ENCODE measurements at regions not wholly inside any gene's neighbourhood (a gene's known extent, or its start where the extent isn't known, plus 50 kb on each side); places are given as distances from the start of the nearest gene placed in this dataset.
"Not testable (repeated sequence)": the region's sequence is repeated elsewhere in the genome, so short reads cannot be mapped to it uniquely, and the experiment has no call there.

DNA sequence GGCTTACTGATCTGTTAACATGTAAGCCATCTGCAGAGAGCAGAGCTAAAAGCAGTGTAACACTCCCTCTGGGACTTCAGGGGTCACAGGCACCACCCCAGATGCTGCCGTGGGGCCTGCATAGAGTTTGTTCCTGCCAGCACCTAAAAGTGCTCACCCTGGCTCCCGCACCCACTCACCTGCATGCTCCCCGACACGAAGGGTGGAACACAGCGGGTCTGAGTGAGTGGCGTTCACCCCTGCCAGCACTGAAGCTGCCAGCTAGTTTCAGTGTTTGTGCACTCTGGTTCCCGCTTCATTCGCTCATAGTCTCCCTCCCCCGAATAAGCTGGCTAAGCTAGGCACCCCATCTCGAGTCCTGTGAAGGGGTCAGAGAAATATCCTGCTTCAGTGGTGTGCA is 1681.0 kb downstream of the NCAM2 start:
- ATAC-seq: no peak
- DNase-seq (ENCODE audit: low spot score): no peak

DNA sequence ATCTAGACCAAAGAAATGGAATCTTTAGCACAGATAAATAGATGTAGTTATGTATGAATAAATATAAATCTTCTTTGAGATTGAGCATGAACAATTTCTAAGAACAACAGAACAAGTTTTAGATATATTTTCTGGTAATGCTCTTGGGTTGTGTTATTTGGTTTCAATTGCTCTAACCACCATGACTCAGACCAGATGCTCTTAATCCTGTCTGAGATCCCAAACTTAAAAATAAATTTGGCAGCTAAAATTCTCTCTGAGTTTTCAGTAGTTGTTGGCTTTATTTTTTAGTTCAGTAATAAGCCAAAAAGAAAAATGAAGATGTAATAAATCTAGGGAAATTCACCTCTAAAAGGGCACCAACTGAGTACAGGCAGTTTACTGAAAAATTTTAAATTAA is 1693.4 kb downstream of the NCAM2 start:
- DNase-seq (ENCODE audit: low spot score): no peak
- no peak for ATAC-seq

DNA sequence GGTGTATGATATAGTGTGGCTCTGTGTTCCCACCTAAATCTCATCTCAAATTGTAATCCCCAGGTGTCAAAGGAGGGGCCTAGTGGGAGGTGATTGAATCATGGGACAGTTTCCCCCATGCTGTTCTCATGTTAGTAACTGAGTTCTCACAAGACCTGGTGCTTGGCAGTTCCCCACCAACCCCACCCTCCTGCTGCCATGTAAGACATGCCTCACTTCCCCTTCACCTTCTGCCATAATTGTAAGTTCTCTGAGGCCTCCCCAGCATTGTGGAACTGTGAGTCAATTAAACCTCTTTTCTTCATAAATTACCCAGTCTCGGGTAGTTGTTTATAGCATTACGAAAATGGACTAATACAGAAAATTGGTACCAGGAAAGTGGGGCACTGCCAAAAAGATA is 1705.3 kb downstream of the NCAM2 start:
- ATAC-seq (no peak), DNase-seq (ENCODE audit: low spot score) (no peak)

DNA sequence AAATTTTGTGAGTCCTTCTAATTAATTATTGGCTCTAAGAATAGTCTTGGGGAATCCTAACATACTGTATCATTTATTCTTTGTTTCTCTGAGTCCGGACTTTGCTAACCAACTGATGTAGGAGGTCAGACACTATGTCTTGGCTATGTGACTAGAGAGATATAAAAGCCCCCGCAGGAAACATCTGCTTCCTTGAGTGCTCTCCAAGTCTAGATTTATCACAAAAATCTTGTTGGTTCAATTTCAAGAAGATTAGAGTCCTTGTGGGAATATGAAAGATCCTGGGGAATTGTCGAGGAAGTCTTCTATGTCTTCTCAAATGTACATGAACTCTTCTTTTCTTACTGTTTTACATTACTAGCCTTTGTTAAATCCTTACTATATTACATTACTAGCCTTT is 1712.5 kb downstream of the NCAM2 start:
- DNase-seq (ENCODE audit: low spot score) (no peak), ATAC-seq (peak; percentile 48)

DNA sequence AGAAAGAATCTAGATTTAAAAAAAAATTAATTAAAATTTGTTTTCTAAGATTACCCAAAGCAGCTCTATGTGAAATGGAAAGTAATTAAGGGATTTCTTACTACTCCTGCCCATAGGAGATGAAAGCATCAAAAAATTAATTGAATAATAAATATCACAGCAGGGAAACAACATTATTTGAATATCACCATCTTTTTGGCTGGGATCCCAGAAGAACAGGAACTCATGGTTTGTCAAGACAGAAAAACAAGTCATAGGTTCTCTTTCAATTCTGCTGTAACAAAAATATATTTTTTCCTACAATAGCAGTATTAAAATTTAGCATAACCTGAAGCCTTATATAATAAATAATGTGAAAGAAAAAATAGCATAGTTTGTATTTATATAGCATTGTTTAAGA is 1713.4 kb downstream of the NCAM2 start:
- ATAC-seq: no peak

DNA sequence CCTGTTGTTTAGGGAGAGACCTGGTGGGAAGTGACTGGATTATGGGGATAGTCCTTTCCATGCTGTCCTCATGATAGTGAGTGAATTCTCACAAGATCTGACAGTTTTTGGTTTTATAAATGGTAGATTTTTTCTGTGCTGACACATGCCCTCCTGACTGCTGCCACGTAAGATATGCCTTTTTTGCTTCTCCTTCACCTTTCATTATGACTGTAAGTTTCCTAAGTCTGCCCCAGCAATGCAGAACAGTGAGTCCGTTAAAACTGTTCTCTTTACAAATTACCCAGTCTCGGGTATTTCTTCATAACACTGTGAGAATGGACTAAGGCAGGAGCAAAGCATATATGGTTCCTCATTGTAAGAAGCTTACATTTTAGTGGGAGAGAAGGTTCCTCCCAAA is 1727.2 kb downstream of the NCAM2 start:
- no peak for DNase-seq (ENCODE audit: low spot score)
- ATAC-seq: no peak

More for the DNA sequence above, 1713.4 kb downstream of the NCAM2 start:
- no peak for DNase-seq (ENCODE audit: low spot score)

DNA sequence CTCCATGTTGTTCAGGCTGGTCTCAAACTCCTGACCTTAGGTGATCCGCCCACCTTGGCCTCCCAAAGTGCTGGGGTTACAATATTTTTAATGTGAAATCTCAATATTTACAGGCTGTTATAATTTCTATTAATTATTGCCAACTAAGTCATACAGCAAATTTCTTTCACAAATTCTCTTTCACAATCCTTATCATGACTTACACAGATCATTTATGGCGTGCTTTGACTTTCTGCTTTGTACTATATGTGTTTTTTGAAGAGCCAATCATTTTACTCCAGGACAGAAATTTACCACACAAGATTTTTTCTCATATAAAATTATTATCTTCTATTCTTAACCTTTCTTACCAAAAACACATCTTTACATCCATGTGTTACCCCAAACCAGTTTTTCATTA is 1729.9 kb downstream of the NCAM2 start:
- no peak for ATAC-seq
- no peak for DNase-seq (ENCODE audit: low spot score)

DNA sequence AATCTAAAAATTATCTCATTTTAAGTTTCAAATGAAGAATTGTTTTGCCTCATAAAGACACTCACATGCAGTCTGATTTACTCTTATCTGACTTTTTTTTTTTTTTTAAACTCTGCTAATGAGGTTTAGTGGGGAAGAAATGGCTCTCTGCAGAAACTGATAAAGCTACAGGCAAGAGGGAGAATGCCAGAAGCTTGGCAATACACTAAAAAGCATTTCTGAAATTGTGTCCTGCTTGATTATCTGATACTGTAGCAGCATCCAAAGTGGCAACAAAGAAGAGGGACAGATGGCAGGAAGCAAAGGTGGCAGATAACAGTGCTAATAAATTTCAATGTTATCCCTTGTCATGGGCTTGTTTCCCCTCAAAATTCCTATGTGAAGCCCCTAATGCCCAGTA is 1744.9 kb downstream of the NCAM2 start:
- ATAC-seq (no peak), DNase-seq (ENCODE audit: low spot score) (no peak)

DNA sequence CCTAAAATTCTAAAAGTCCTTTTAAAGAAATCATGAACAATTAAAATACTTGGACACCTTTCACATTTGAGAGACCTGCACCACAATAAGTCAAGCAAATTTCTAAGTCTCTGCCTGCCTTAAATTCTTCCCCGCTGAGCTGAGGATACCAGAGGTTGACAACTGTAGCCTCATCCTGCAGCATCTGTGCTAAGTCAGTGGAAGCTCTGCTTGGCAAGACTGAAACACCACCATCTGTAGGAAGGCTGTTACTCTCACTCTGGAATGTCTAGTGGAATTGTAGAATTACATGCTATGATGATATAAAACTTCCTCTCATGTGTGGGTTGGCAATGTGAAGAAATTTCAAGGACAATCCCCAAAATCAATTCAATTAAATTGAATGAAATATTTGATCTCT is 1756.5 kb downstream of the NCAM2 start:
- DNase-seq (ENCODE audit: low spot score): no peak
- ATAC-seq: no peak

DNA sequence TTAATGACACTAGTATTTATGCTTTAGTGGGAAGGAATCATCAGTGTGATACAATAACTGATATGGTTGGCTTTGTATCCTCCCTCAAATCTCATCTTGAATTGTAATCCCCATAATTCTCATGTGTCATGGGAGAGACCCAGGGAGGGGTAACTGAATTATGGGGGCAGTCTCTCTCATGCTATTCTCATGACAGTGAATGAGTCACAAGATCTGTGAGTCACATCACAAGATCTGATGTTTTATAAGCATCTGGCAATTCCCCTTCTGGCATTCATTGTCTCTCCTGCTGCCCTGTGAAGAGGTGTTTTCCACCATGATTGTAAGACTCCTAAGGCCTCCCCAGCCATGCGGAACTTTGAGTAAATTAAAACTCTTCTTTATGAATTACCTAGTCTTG is 1760.3 kb downstream of the NCAM2 start:
- ATAC-seq (no peak), DNase-seq (ENCODE audit: low spot score) (no peak)

DNA sequence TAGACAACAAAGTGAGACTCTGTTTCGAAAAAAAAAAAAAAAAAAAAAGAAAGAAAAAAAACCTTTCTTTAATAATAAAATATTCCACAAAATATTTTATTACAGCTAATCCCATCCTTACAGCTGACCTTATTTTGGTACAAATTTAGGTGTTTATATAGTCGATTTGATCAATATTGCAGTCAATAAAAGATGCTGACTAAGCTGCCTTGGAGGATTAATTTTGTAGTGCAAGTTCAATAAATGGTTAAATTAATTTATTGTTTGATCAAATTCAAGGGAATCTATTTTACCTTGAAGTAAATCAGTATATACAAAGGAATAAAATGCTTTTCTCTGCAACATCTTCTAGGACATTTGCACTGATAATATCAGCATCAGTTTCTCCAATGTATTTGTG is 1764.3 kb downstream of the NCAM2 start:
- DNase-seq (ENCODE audit: low spot score) (no peak), ATAC-seq (no peak)

DNA sequence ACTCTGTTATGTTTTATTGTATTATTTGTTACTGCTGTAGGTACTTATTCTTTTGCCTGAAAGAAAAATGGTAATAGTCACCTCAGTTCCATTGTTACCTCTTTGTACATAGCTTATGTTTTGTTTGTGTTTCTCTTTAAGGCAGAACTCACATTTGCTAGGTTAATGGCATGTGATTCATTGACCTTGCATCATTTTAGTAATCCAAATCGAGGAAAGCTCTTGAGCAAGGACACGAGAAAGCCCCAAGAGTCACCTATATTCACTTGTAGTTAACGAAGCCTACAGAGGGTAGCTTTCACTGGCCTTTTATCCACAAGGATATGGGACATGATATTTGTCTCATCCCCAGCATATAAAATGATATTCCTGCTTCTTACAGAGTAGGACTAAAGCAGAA is 1765.2 kb downstream of the NCAM2 start:
- peak; percentile 24 for ATAC-seq
- no peak for DNase-seq (ENCODE audit: low spot score)

DNA sequence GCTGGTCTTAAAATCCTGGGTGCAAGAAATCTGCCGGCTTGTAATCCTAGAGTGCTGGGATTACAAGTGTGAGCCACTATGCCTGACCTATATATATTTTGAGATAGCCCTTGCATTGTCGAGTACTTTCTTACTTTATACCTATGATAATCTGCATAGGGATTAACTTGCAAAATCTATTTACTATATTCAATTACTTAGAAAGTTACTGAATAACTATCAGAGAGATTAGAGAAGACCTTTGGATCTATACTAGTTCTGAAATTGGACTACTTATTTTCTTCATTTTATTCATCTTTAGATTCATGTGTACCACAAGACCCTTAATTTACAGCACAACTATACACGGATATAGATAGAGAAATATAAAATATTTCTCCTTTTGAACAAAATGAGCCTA is 1766.0 kb downstream of the NCAM2 start:
- DNase-seq (ENCODE audit: low spot score) (no peak), ATAC-seq (no peak)

DNA sequence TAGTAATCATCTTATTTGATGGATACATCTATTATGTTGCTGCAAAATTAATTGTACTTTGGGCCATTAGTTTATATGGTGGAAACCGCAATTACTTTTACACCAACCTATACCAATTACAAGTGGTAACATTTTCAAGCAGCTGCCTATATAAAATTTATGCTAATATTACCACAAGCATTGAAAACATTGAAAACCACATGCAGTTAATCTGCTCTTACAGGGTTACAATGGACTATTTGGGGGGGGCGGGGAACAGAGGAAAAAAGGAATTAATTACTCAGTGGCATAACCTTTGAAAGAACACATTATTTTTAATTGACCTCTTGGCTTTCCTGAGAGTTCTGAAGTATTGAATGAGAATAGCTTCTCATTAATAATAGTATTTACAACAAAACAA is 1793.2 kb downstream of the NCAM2 start:
- DNase-seq (ENCODE audit: low spot score): no peak
- no peak for ATAC-seq

DNA sequence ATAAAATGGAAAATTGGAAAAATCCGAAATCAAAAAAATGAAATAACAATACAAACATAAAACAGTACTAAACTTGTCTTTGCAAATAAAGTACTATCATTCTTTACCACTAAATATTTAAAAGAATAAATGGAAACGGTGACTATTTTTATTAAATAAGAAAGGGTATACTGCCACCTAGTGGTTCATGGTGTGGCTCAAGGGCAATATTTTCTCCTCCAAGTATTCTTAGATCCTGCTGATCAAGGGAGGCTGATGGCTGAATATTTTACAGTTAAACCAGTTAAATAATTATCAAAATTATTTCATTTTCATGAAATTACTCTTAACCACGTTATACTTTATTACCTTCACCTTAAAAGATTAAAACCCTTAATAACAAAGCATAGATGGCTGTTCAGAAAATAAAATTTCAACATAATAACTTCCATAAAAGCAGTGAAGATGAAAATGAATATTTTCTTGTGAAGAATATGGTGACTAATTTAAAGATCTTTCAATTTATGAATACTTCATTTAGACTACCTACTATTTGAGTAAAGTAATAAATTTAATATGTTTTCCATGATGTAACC is 1793.9 kb downstream of the NCAM2 start:
- ATAC-seq (peak; percentile 79), DNase-seq (ENCODE audit: low spot score) (no peak)

DNA sequence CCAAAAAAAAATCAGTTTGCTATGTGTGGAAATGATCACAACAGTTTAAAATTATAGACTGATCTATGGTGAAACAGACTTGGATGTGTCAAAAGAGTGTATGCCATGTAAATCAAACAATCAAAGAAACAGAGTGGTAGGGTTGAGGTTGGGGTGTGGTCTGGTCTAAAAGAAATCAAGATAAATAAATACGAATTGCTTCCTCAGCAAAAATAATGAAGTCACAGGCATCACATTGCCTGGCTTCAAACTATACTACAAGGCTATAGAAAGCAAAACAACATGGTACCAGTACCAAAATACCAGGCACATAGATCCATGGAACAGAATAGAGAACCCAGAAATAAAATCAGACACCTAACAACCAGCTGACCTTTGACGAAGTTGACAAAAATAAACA is 1796.9 kb downstream of the NCAM2 start:
- ATAC-seq: no peak

DNA sequence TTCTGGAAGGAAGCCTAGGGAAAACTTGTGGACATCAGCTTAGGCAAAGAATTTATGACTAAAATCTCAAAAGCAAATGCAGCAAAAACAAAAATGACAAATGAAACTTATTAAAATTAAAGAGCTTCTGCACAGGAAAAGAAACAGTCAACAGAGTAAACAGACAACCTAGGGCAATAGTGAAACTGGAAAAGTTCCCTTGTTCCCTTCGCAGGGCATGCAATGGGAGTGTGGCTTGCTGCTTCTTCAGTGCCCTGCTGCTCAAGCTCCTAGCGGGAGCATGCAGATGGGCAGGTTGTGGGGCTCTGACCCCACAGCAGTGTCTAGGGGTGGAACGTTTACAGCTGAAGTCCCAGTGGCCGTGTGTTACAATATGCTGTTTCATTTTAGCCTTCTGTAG is 1797.4 kb downstream of the NCAM2 start:
- DNase-seq (ENCODE audit: low spot score) (no peak), ATAC-seq (peak; percentile 61)

More for the DNA sequence above, 1796.9 kb downstream of the NCAM2 start:
- no peak for DNase-seq (ENCODE audit: low spot score)

DNA sequence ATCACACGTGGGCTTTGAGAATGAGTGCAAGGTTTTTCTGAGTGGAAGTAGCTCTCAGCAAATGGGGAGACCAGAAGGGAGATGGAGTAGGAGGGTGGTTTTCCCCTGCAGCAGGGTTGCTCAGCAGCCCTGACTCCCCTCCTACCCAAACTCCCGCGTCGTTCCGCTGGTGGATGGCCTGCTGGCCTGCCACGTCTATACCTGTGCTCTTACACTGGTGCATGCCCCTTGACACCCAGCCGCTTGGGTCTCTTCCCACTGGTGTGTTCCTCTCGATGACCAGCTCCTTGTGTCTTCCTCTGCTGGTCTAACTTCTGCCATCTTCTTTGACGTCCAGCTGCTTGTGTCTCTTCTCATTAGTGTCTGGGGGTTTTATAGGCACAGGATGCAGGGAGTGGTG is 1797.9 kb downstream of the NCAM2 start:
- no peak for ATAC-seq
- DNase-seq (ENCODE audit: low spot score): no peak

DNA sequence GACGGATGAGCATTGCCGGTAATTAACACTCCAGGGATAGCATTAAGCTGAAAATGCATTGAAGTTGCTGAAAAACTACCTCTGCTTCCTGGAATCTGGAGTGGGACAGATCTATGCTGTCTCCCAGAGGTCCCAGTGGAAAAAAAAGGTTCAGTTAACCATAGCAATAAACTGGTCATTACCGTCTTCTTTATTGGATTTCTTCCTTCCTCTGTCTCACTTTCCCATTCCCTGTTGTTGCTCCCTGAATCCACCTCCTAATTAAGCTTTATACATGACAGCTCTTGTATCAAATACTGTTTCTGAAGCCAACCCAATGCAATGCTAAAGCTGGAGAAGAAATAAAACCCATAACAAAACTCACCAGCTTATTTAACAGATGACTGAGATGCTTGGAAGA is 1805.9 kb downstream of the NCAM2 start:
- ATAC-seq: no peak
- DNase-seq (ENCODE audit: low spot score): no peak

DNA sequence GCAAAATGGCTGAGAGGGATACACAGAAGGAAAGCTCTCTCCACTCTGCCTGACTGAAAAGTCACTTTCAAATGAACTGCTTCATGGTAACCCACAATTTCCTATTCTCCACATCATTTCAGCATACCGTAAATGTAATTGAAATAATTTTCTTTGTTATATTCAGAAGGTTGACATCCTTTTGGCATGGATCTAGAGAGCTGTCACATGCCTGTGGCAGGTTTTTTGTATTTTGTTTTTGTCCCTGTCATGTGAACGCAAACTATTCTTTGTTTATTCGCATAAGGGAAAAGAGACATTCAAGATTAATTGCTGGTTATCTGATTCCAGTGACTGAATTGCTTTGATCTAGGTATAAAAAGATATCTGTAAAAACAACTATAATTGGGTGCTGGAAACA is 1808.1 kb downstream of the NCAM2 start:
- ATAC-seq (no peak), DNase-seq (ENCODE audit: low spot score) (no peak)

DNA sequence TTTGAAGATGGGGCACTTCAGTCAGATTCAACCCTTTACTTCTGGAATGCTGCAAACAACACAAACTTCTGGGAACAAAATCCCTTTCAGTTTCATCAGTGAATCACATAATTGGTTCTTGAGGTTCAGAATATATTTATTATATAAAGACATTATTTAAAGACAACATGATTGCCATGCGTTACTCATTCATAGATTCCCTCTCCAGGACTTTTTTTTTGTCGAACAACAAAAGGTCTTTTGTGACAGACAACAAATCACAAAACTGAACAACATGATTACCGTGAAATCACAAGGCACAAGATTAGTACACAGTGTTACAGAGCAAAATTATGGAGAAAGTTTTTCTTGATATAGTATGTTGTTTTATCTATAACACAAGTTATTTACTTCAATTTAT is 1815.0 kb downstream of the NCAM2 start:
- ATAC-seq (no peak), DNase-seq (ENCODE audit: low spot score) (no peak)

DNA sequence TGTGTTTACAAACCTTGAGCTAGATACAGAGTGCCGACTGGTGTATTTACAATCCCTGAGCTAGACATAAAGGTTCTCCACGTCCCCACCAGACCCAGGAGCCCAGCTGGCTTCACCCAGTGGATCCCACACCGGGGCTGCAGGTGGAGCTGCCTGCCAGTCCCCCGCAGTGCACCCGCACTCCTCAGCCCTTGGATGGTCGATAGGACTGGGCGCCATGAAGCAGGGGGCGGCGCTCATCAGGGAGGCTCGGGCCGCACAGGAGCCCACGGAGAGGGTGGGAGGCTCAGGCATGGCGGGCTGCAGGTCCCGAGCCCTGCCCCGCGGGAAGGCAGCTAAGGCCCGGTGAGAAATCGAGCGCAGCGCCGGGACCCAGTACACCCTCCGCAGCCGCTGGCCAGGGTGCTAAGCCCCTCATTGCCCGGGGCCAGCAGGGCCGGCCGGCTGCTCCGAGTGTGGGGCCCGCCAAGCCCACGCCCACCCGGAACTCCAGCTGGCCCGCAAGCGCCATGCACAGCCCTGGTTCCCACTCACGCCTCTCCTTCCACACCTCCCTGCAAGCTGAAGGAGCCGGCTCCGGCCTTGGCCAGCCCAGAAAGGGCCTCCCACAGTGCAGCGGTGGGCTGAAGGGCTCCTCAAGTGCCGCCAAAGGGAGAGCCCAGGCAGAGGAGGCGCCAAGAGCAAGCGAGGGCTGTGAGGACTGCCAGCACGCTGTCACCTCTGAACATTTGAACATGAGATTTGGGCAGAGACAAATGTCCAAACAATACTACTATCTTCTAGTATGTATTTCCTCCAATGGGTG is 1820.7 kb downstream of the NCAM2 start:
- not testable (repeated sequence) for DNase-seq (ENCODE audit: low spot score); ATAC-seq

DNA sequence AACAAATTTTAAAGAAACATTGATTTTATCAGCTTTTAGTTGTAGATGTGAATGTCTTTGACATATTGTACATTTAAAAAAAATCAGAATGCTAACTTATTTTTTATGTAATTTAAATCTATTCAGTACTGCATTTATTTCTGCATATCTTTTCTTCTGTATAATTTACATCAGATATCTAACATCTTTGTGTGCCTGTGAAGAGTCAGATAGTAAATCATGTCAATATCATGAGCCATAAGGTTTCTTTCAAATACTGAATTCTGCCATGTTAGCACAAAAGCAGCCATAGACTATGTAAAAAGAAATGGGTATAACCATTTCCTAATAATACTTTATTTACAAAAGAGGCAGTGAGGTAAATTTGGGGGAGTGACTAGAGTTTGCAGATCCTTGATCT is 1829.2 kb downstream of the NCAM2 start:
- ATAC-seq: no peak
- no peak for DNase-seq (ENCODE audit: low spot score)

Data from left lobe of liver (tissue), 2 donors.